ENCODE measurements at regions not wholly inside any gene's neighbourhood (a gene's known extent, or its start where the extent isn't known, plus 50 kb on each side); places are given as distances from the start of the nearest gene placed in this dataset.

DNA sequence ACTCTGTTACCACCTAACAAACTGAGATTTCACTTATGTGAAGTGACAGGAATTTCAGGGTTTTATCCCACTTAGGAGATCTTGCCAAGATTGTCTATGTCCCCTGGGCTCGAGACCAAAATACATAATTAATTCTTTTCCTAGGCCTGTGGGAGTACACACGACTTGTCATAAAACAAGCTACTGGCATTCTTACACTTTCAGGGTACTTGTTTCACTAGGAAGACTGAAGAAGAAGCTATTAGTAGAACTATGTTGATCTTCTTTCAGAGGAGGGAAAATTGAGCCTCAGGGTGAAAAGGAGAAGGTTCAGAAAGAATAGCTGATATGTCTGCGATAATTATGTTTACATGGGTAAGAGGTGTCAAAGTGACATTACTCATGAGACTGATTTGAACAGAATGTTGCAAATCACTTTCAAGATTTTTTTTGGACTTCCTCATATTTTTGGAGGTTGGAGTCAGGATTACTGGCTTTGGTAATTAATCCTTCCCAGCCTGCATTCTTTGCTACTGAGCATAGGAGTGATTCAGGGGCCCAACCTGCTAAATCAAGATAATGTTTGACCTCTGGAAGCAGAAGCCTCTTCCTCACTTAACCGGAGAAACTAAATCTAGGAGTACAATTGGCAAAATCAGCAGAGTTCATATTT lies 240.0 kb upstream of the NT5C1B start:
- CTCF ChIA-PET: no interaction called here
- Histone ChIP-seq H3K4me3 (ENCODE audit: low read length) (no peak overlapping the region), H3K27ac (ENCODE audit: low read depth, low read length) (no peak overlapping the region), H3K36me3 (ENCODE audit: control insufficient read depth in 2 of 3, insufficient read depth in 3 of 3, low read length in 3 of 3) (no peaks in the 10 kb centered on the region), H3K9me3 (ENCODE audit: control insufficient read depth in 2 of 3, low read length in 3 of 3) (no peaks in the 10 kb centered on the region), H3K27me3 (ENCODE audit: control insufficient read depth in 2 of 2, insufficient read depth in 2 of 2, low read length in 2 of 2) (no peaks in the 10 kb centered on the region), H3K4me1 (ENCODE audit: control insufficient read depth in 2 of 2, insufficient read depth in 2 of 2, low read length in 2 of 2) (no peaks in the 10 kb centered on the region)
- Mint-ChIP-seq H3K4me3 (no peak overlapping the region), H3K36me3 (peaks cover 0 to 17% (median 0%) of the 10 kb centered on the region in 5 donors), H3K9me3 (peaks cover 0 to 2% (median 0%) of the 10 kb centered on the region in 11 donors), H3K27ac (no peak overlapping the region), H3K4me1 (no peaks in the 10 kb centered on the region), H3K27me3 (no peaks in the 10 kb centered on the region)
- intact Hi-C loops (cut with micrococcal nuclease): no loop called here
- ATAC-seq (no peak), DNase-seq (no peak)
- POLR2A ChIA-PET: no interaction called here

DNA sequence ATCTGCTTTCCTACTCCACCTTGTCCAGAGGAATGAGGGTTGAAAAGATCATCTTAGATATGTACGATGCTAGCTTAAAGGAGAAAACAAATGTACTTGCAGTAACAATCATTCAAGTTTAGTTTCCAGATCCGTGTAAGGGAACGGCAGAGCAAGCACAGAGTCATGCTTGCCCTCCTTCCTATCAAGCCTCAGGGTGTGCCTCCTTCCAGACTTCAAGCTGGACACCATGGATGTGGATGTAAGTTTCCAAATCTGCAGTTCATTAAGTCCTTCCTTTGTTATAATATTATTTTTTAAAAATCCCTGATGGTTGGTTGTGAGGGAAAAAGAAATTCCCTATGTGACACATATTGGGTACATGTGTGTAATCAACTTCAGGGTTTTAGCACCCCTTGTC lies 238.9 kb upstream of the NT5C1B start:
- Histone ChIP-seq H3K4me1 (ENCODE audit: control insufficient read depth in 2 of 2, insufficient read depth in 2 of 2, low read length in 2 of 2) (no peaks in the 10 kb centered on the region), H3K27ac (ENCODE audit: low read depth, low read length) (no peak overlapping the region), H3K9me3 (ENCODE audit: control insufficient read depth in 2 of 3, low read length in 3 of 3) (no peaks in the 10 kb centered on the region), H3K36me3 (ENCODE audit: control insufficient read depth in 2 of 3, insufficient read depth in 3 of 3, low read length in 3 of 3) (no peaks in the 10 kb centered on the region), H3K4me3 (ENCODE audit: low read length) (no peak overlapping the region), H3K27me3 (ENCODE audit: control insufficient read depth in 2 of 2, insufficient read depth in 2 of 2, low read length in 2 of 2) (no peaks in the 10 kb centered on the region)
- H3K27me3 Mint-ChIP-seq: no peaks in the 10 kb centered on the region
- DNase-seq (no peak), ATAC-seq (no peak)
- H3K4me1 Mint-ChIP-seq: no peaks in the 10 kb centered on the region
- H3K9me3 Mint-ChIP-seq: peaks cover 0 to 4% (median 0%) of the 10 kb centered on the region in 11 donors
- H3K27ac Mint-ChIP-seq: no peak overlapping the region
- peaks cover 0 to 21% (median 7%) of the 10 kb centered on the region in 5 donors for H3K36me3 Mint-ChIP-seq
- intact Hi-C loops (cut with micrococcal nuclease): no loop called here
- H3K4me3 Mint-ChIP-seq: no peak overlapping the region
- POLR2A ChIA-PET: no interaction called here
- CTCF ChIA-PET: no interaction called here

DNA sequence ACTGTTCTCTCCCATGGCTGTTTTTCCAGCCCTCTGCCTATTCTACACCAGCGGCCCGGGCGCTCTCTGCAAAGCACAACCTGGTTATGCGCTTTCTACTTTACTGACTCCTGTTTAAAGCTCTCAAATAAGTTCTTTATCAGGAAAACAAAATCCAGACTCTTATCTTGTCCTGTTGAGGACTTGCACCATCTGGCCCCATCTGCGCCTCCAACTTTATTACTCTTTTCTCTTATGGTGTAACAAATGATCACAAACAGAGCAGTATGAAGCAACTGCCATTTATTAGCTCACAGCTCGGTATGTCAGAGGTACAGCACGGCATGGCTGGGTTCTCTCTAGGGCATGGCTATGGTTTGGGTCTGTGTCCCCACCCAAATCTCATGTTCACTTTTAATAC lies 236.5 kb upstream of the NT5C1B start:
- H3K4me3 ChIP-seq (ENCODE audit: low read length): no peak overlapping the region
- Mint-ChIP-seq H3K9me3 (peaks cover 0 to 6% (median 0%) of the 10 kb centered on the region in 11 donors), H3K36me3 (peaks cover 0 to 22% (median 10%) of the 10 kb centered on the region in 5 donors), H3K4me3 (no peak overlapping the region), H3K4me1 (no peaks in the 10 kb centered on the region), H3K27me3 (no peaks in the 10 kb centered on the region), H3K27ac (no peak overlapping the region)
- DNase-seq: no peak
- H3K4me1 ChIP-seq (ENCODE audit: control insufficient read depth in 2 of 2, insufficient read depth in 2 of 2, low read length in 2 of 2): no peaks in the 10 kb centered on the region
- ChIA-PET CTCF (no interaction called here), POLR2A (no interaction called here)
- no peak overlapping the region for H3K27ac ChIP-seq (ENCODE audit: low read depth, low read length)
- no peaks in the 10 kb centered on the region for H3K9me3 ChIP-seq (ENCODE audit: control insufficient read depth in 2 of 3, low read length in 3 of 3)
- no peak for ATAC-seq
- no peaks in the 10 kb centered on the region for H3K27me3 ChIP-seq (ENCODE audit: control insufficient read depth in 2 of 2, insufficient read depth in 2 of 2, low read length in 2 of 2)
- H3K36me3 ChIP-seq (ENCODE audit: control insufficient read depth in 2 of 3, insufficient read depth in 3 of 3, low read length in 3 of 3): no peaks in the 10 kb centered on the region
- intact Hi-C loops (cut with micrococcal nuclease): no loop called here

DNA sequence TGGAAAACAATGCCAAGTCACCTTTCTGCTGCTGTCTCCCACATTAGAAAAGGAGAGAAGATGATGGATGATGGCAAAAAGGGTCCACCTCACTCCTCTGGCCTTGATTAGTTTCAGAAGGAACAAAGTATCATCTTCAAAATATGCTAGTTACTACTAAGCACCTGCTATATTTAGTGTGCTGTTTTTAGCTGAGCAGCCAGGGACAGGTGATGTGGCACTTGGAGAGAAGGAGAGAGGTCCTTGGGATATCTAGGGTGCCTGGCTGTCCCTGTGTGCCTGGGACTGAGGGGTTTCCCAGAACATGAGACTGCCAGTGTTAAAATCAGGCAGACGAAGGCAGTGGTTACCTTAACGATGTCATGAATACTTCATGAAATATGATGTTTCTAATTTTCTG lies 235.5 kb upstream of the NT5C1B start:
- Mint-ChIP-seq H3K4me1 (no peaks in the 10 kb centered on the region), H3K27ac (no peak overlapping the region), H3K27me3 (no peaks in the 10 kb centered on the region), H3K9me3 (peaks cover 0 to 6% (median 0%) of the 10 kb centered on the region in 11 donors), H3K36me3 (peaks cover 0 to 19% (median 10%) of the 10 kb centered on the region in 5 donors), H3K4me3 (no peak overlapping the region)
- CTCF ChIA-PET: no interaction called here
- Histone ChIP-seq H3K4me3 (ENCODE audit: low read length) (no peak overlapping the region), H3K27ac (ENCODE audit: low read depth, low read length) (no peak overlapping the region), H3K9me3 (ENCODE audit: control insufficient read depth in 2 of 3, low read length in 3 of 3) (no peaks in the 10 kb centered on the region), H3K4me1 (ENCODE audit: control insufficient read depth in 2 of 2, insufficient read depth in 2 of 2, low read length in 2 of 2) (no peaks in the 10 kb centered on the region), H3K27me3 (ENCODE audit: control insufficient read depth in 2 of 2, insufficient read depth in 2 of 2, low read length in 2 of 2) (no peaks in the 10 kb centered on the region), H3K36me3 (ENCODE audit: control insufficient read depth in 2 of 3, insufficient read depth in 3 of 3, low read length in 3 of 3) (no peaks in the 10 kb centered on the region)
- ATAC-seq (no peak), DNase-seq (no peak)
- POLR2A ChIA-PET: no interaction called here
- intact Hi-C loops (cut with micrococcal nuclease): no loop called here

DNA sequence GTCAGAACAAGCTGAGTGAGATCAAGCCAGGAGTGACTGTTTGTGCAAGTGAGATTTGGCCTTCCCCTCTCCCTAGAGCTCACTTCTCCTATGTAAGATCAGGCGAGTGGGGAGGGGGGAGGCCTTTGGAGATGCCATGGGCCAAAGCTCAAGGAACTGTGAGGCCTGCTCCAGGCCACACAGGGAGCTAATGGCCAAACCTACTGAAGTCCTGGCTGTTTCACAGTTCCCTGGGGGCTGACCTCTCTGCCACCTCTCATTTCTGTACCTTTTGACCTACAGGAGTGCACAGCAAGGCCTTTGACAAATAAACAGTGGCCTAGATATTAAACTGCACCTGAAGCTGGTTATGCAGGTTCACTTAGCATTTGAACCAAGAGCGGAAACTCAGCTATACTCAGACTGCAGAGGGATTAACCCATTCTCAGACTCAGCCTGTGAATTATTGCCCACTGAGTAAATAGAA lies 235.0 kb upstream of the NT5C1B start:
- no peak overlapping the region for H3K27ac Mint-ChIP-seq
- CTCF ChIA-PET: interaction anchor here (1.1 kb wide), 1 partner anchor 18 kb away, joined by 3 read pairs; no protein-coding TSS in a partner anchor

DNA sequence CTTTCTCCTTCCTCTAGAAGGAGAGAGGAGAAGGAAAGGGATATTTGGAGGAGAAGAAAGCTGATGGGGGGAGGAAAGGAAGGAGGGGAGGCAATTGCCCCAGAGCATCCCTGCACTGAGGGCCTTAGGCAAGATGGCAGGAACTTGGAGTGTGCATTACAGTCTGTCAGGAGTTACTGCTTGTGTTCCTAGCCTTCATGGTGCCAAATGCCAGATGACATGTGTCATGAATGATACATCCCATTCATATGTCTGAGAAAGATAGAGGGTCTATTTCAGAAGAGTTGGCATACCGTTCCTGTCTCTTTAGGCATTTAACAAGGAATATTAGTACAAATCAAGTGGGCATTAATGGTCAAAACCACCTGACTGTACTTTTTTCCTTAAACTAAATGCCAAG lies 232.1 kb upstream of the NT5C1B start:
- DNase-seq: no peak
- CTCF ChIA-PET: no interaction called here
- Mint-ChIP-seq H3K9me3 (peaks cover 0 to 6% (median 0%) of the 10 kb centered on the region in 11 donors), H3K4me1 (no peaks in the 10 kb centered on the region), H3K27me3 (no peaks in the 10 kb centered on the region), H3K27ac (no peak overlapping the region), H3K36me3 (peaks cover 0 to 15% (median 12%) of the 10 kb centered on the region in 5 donors), H3K4me3 (no peak overlapping the region)
- Histone ChIP-seq H3K36me3 (ENCODE audit: control insufficient read depth in 2 of 3, insufficient read depth in 3 of 3, low read length in 3 of 3) (no peaks in the 10 kb centered on the region), H3K9me3 (ENCODE audit: control insufficient read depth in 2 of 3, low read length in 3 of 3) (no peaks in the 10 kb centered on the region), H3K27me3 (ENCODE audit: control insufficient read depth in 2 of 2, insufficient read depth in 2 of 2, low read length in 2 of 2) (no peaks in the 10 kb centered on the region), H3K27ac (ENCODE audit: low read depth, low read length) (no peak overlapping the region), H3K4me1 (ENCODE audit: control insufficient read depth in 2 of 2, insufficient read depth in 2 of 2, low read length in 2 of 2) (no peaks in the 10 kb centered on the region), H3K4me3 (ENCODE audit: low read length) (no peak overlapping the region)
- intact Hi-C loops (cut with micrococcal nuclease): no loop called here
- ATAC-seq: no peak
- POLR2A ChIA-PET: no interaction called here

More for the DNA sequence above, 235.0 kb upstream of the NT5C1B start:
- no peak overlapping the region for H3K4me3 ChIP-seq (ENCODE audit: low read length)
- H3K36me3 Mint-ChIP-seq: peaks cover 0 to 19% (median 10%) of the 10 kb centered on the region in 5 donors
- H3K4me1 Mint-ChIP-seq: no peaks in the 10 kb centered on the region
- H3K9me3 ChIP-seq (ENCODE audit: control insufficient read depth in 2 of 3, low read length in 3 of 3): no peaks in the 10 kb centered on the region
- no peaks in the 10 kb centered on the region for H3K27me3 Mint-ChIP-seq
- H3K27me3 ChIP-seq (ENCODE audit: control insufficient read depth in 2 of 2, insufficient read depth in 2 of 2, low read length in 2 of 2): no peaks in the 10 kb centered on the region
- ATAC-seq: no peak
- H3K27ac ChIP-seq (ENCODE audit: low read depth, low read length): no peak overlapping the region
- POLR2A ChIA-PET: no interaction called here
- H3K9me3 Mint-ChIP-seq: peaks cover 0 to 6% (median 0%) of the 10 kb centered on the region in 11 donors
- intact Hi-C loops (cut with micrococcal nuclease): no loop called here
- no peak for DNase-seq
- no peaks in the 10 kb centered on the region for H3K36me3 ChIP-seq (ENCODE audit: control insufficient read depth in 2 of 3, insufficient read depth in 3 of 3, low read length in 3 of 3)
- H3K4me3 Mint-ChIP-seq: no peak overlapping the region
- H3K4me1 ChIP-seq (ENCODE audit: control insufficient read depth in 2 of 2, insufficient read depth in 2 of 2, low read length in 2 of 2): no peaks in the 10 kb centered on the region

DNA sequence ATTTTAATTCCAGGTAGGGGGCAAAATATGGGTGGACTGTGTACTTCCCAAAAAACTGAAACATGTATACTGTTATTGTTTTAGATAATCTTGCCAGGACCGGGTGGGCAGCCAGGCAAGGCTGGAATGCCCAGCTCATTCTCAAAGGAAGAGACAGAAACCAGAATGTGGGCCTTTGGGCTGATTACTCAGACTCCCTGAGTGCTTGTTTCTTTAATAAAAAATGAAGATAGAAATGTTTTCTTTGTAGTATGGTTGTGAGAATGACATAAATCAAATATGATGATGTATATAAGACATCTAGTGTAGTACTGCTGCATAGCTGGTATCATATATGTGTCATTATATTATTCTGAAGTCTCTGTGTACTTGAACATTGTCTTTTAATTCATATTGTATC lies 231.6 kb upstream of the NT5C1B start:
- no peaks in the 10 kb centered on the region for H3K27me3 ChIP-seq (ENCODE audit: control insufficient read depth in 2 of 2, insufficient read depth in 2 of 2, low read length in 2 of 2)
- peaks cover 0 to 19% (median 12%) of the 10 kb centered on the region in 5 donors for H3K36me3 Mint-ChIP-seq
- peaks cover 0 to 6% (median 0%) of the 10 kb centered on the region in 11 donors for H3K9me3 Mint-ChIP-seq
- no peaks in the 10 kb centered on the region for H3K4me1 ChIP-seq (ENCODE audit: control insufficient read depth in 2 of 2, insufficient read depth in 2 of 2, low read length in 2 of 2)
- H3K27ac Mint-ChIP-seq: no peak overlapping the region
- intact Hi-C loops (cut with micrococcal nuclease): no loop called here
- POLR2A ChIA-PET: no interaction called here
- no peak overlapping the region for H3K4me3 Mint-ChIP-seq
- H3K27me3 Mint-ChIP-seq: no peaks in the 10 kb centered on the region
- no peaks in the 10 kb centered on the region for H3K9me3 ChIP-seq (ENCODE audit: control insufficient read depth in 2 of 3, low read length in 3 of 3)
- no peaks in the 10 kb centered on the region for H3K4me1 Mint-ChIP-seq
- no peak for ATAC-seq
- H3K36me3 ChIP-seq (ENCODE audit: control insufficient read depth in 2 of 3, insufficient read depth in 3 of 3, low read length in 3 of 3): no peaks in the 10 kb centered on the region
- no peak overlapping the region for H3K4me3 ChIP-seq (ENCODE audit: low read length)
- H3K27ac ChIP-seq (ENCODE audit: low read depth, low read length): no peak overlapping the region
- DNase-seq: no peak
- CTCF ChIA-PET: no interaction called here
